K562 (cell line): ENCODE measurements at regions not wholly inside any gene's neighbourhood (a gene's known extent, or its start where the extent isn't known, plus 50 kb on each side); places are given as distances from the start of the nearest gene placed in this dataset.

Experiments used
- ATAC-seq: fragments of 200-7000 bp; cut with Tn5 transposase; 3 replicates; pipeline ENCODE4 v1.9.1; 2020; ENCODE audit warnings: moderate library complexity
- BruUV-seq: library from RNA; stranded (reverse); fragments of 400-500 nt; replicated peaks from 2 replicates; lab custom pipeline; 2021; lab: Mats Ljungman, UMichigan
- CTCF ChIA-PET: fragments of 300-600 bp; formaldehyde crosslinking; extraction: SDS; loops from one replicate; lab custom pipeline; 2021; ENCODE audit warnings: low intra/inter-chr PET ratio; lab: Yijun Ruan, JAX
- POLR2A ChIA-PET: fragments of 300-600, 350-650 bp; sonication (Branson Sonifier 250); formaldehyde crosslinking; extraction: SDS; loops from one replicate; lab custom pipeline; 2021; ENCODE audit warnings: antibody characterized with exemption, inconsistent platforms; lab: Yijun Ruan, JAX
- DNase-seq, 4 experiments: peaks; one replicate each; pipeline versions ENCODE4 v3.0.0 to v3.0.0-alpha.2; 2011 to 2018; ENCODE audit warnings: low spot score in 3 of 4, mixed read lengths in 3 of 4; ENCODE audit errors: extremely low read depth in 1 of 4
- FAIRE-seq: peaks from 2 replicates; lab custom pipeline; 2011; peaks lifted over from hg19 to GRCh38; lab: Jason Lieb, UNC
- H2AFZ ChIP-seq: 2 replicates; pipeline ENCODE4 v1.6.0; 2011; ENCODE audit warnings: low read depth, low read length, control low read depth, inconsistent platforms
- H3K27ac ChIP-seq: fragments of 200-600 bp; 3 replicates; pipeline ENCODE4 v1.8.0; 2011; ENCODE audit warnings: low read depth, mild to moderate bottlenecking, control low read depth, inconsistent platforms, low read length, moderate library complexity, mixed read lengths; ENCODE audit errors: extremely low read depth
- H3K27me3 ChIP-seq, 2 experiments: fragments of 300-600 bp in 1 of 2; 2 replicates in 1 of 2; 3 replicates in 1 of 2; pipeline versions ENCODE4 v1.6.0 to v1.8.0; 2011; ENCODE audit warnings: inconsistent platforms in 2 of 2, low read length in 2 of 2, mild to moderate bottlenecking in 1 of 2, mixed read lengths in 1 of 2, moderate library complexity in 1 of 2; ENCODE audit not compliant: control insufficient read depth in 2 of 2, insufficient read depth in 2 of 2
- H3K36me3 ChIP-seq: fragments of 300-600 bp; 3 replicates; pipeline ENCODE4 v1.8.0; 2011; ENCODE audit warnings: mild to moderate bottlenecking, low read length, inconsistent platforms; ENCODE audit not compliant: control insufficient read depth, insufficient read depth
- H3K4me1 ChIP-seq, 2 experiments: fragments of 200-600 bp in 1 of 2; replicated peaks in 1 of 2; 2 replicates in 1 of 2; 3 replicates in 1 of 2; pipeline versions ENCODE4 v1.5.1 to v1.8.0; 2011; ENCODE audit warnings: inconsistent platforms in 2 of 2, low read length in 2 of 2, mild to moderate bottlenecking in 1 of 2, mixed read lengths in 1 of 2, moderate library complexity in 1 of 2; ENCODE audit not compliant: control insufficient read depth in 2 of 2, insufficient read depth in 2 of 2
- H3K4me2 ChIP-seq: 2 replicates; pipeline ENCODE4 v1.6.1; 2011; ENCODE audit warnings: low read length, control low read depth, inconsistent platforms, mixed read lengths; ENCODE audit not compliant: insufficient read depth
- H3K4me3 ChIP-seq: fragments of 200-600 bp; sonication (generic), shearing (Covaris generic); 2 replicates; pipeline ENCODE4 v1.5.1; 2016; ENCODE audit warnings: control low read depth, inconsistent platforms
- H3K79me2 ChIP-seq: fragments of 200-600 bp; 3 replicates; pipeline ENCODE4 v1.8.0; 2011; ENCODE audit warnings: low read length, inconsistent platforms; ENCODE audit not compliant: control insufficient read depth, insufficient read depth
- H3K9ac ChIP-seq, 2 experiments: 2 replicates each; pipeline versions ENCODE4 v1.6.0 to v1.6.1; 2011; ENCODE audit warnings: low read depth in 2 of 2, low read length in 2 of 2, control low read depth in 1 of 2, inconsistent platforms in 1 of 2, mild to moderate bottlenecking in 1 of 2, mixed read lengths in 1 of 2; ENCODE audit not compliant: insufficient read depth in 1 of 2
- H3K9me1 ChIP-seq: one replicate; pipeline ENCODE4 v1.6.0; 2011; ENCODE audit warnings: inconsistent platforms, mild to moderate bottlenecking, low read length, moderate library complexity; ENCODE audit not compliant: control insufficient read depth, insufficient read depth
- H3K9me3 ChIP-seq: replicated peaks from 2 replicates; pipeline ENCODE4 v1.5.1; 2011; ENCODE audit warnings: low read depth, low read length, inconsistent platforms; ENCODE audit not compliant: control insufficient read depth, insufficient read depth
- H4K20me1 ChIP-seq: replicated peaks from 2 replicates; pipeline ENCODE4 v1.6.1; 2011; ENCODE audit warnings: low read length, inconsistent platforms, mixed read lengths; ENCODE audit not compliant: control insufficient read depth, insufficient read depth
- ETV1 ChIP-seq: fragments of 450-650 bp; conservative IDR thresholded peaks from 2 replicates; pipeline ENCODE4 v1.6.1; 2016; ENCODE audit warnings: missing genetic modification characterization, control low read depth, low read depth, missing compliant biosample characterization
- KLF6 ChIP-seq: fragments of 250-450 bp; sonication (Bioruptor Pico); IDR thresholded peaks from 2 replicates; pipeline ENCODE4 v1.4.0; 2020; ENCODE audit warnings: mild to moderate bottlenecking, moderate library complexity, borderline replicate concordance
- MEF2D ChIP-seq: conservative IDR thresholded peaks from 2 replicates; pipeline ENCODE4 v1.6.1; 2016; ENCODE audit warnings: low read depth, missing genetic modification characterization, missing compliant biosample characterization
- SMARCA5 ChIP-seq: fragments of 450-650 bp; IDR thresholded peaks from 2 replicates; pipeline ENCODE4 v1.6.1; 2016
- TOE1 ChIP-seq, 2 experiments: fragments of 450-650 bp in 1 of 2; sonication (generic) in 1 of 2; formaldehyde crosslinking in 1 of 2; IDR thresholded peaks; 2 replicates each; pipeline versions ENCODE4 v1.7.1 to v1.8.0; 2016 to 2022; ENCODE audit warnings: borderline replicate concordance in 2 of 2, mild to moderate bottlenecking in 2 of 2, antibody characterized with exemption in 1 of 2, inconsistent platforms in 1 of 2, low read depth in 1 of 2, missing genetic modification reagents in 1 of 2, moderate library complexity in 1 of 2
- WGBS: fragments of 100-300 bp; shearing (Covaris generic); methylation state at CpG from one replicate; pipeline ENCODE4 v1.1.6; 2016; ENCODE audit warnings: low coverage, mixed read lengths; ENCODE audit not compliant: insufficient coverage; ENCODE audit errors: missing lambda C conversion rate; 5-methylcytosine and 5-hydroxymethylcytosine counted together
- in situ Hi-C: fragments of 300-500 bp; cut with MboI; formaldehyde crosslinking; loops from 4 replicates; pipeline ENCODE4 v1.15.0; 2018; ENCODE audit warnings: inconsistent platforms, mixed read lengths
- intact Hi-C: fragments of 100-400 bp; cut with micrococcal nuclease; formaldehyde crosslinking; loops from 2 replicates; pipeline ENCODE4 v1.14.2; 2022
- TF ChIP-seq, protein P1 (sequence below): fragments of 200-400 bp; formaldehyde crosslinking; IDR thresholded peaks from 2 replicates; pipeline ENCODE4 v1.6.1; 2017; ENCODE audit warnings: mild to moderate bottlenecking, low read depth, low read length, moderate library complexity
- TF ChIP-seq, protein P2 (sequence below): fragments of 250-450 bp; sonication (Bioruptor Pico); IDR thresholded peaks from 2 replicates; pipeline ENCODE4 v1.4.0; 2020
- TF ChIP-seq, protein P3 (sequence below): sonication (generic); formaldehyde crosslinking; IDR thresholded peaks from 2 replicates; pipeline ENCODE4 v1.4.0; 2020; ENCODE audit warnings: mild to moderate bottlenecking, missing genetic modification reagents
- TF ChIP-seq, protein P4 (sequence below): sonication (generic); formaldehyde crosslinking; IDR thresholded peaks from 2 replicates; pipeline ENCODE4 v1.8.0; 2022; ENCODE audit warnings: mild to moderate bottlenecking, missing genetic modification reagents
- TF ChIP-seq, protein P5 (sequence below): fragments of 450-650 bp; conservative IDR thresholded peaks from 2 replicates; pipeline ENCODE4 v1.6.1; 2016; ENCODE audit warnings: missing genetic modification characterization, low read depth, mild to moderate bottlenecking, missing compliant biosample characterization, moderate library complexity

DNA sequence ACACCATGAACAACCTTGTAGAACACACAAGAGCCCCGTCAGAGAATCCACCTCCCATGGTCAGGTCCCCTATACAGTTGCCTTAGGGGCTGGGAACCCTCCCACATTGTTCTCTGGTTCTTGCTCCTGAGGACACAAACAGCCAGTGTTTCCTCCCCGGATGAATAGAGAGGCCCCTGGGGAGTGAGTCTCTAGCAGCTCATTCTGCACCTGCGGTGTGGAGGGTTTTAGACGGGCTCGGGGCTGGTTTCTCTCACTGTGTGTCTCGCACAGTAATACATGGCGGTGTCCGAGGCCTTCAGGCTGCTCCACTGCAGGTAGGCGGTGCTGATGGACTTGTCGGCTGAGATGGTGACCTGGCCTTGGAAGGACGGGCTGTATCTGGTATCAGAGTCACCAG is 1052.1 kb downstream of the TMEM121 start:
- no peak overlapping the region for H3K4me2 ChIP-seq
- BruUV-seq, result no TSS peak
- 0% methylated on average over 10 of the region's 11 CpGs for WGBS
- CTCF ChIA-PET, result no interaction called here
- intact Hi-C loops, result no loop called here
- no peak overlapping the region for H3K27ac ChIP-seq
- no peaks in the 10 kb centered on the region for H4K20me1 ChIP-seq
- no peak overlapping the region for H3K9ac ChIP-seq
- FAIRE-seq, result no peak
- in situ Hi-C loops, result no loop called here
- no peaks in the 10 kb centered on the region for H3K9me1 ChIP-seq
- no peaks in the 10 kb centered on the region for H3K79me2 ChIP-seq
- no peak for ATAC-seq
- no peaks in the 10 kb centered on the region for H3K27me3 ChIP-seq
- H2AFZ ChIP-seq, result no peak overlapping the region
- POLR2A ChIA-PET, result no interaction called here
- no peak overlapping the region for H3K4me3 ChIP-seq
- no peaks in the 10 kb centered on the region for H3K9me3 ChIP-seq
- H3K36me3 ChIP-seq, result no peaks in the 10 kb centered on the region
- no peak for DNase-seq
- no peaks in the 10 kb centered on the region; a peak in 1 of 5 replicates for H3K4me1 ChIP-seq
- TF ChIP-seq SMARCA5 (no peak), MEF2D (tag) (no peak), KLF6 (no peak), ETV1 (tag) (no peak), TOE1 (IDR thresholded peaks at IDR 0.05; ENCODE audit: borderline replicate concordance) (no peak), TOE1 (CRISPR knock-in tag; IDR thresholded peaks at IDR 0.05; ENCODE audit: borderline replicate concordance, low read depth) (no peak)
- TF ChIP-seq, protein P1, sequence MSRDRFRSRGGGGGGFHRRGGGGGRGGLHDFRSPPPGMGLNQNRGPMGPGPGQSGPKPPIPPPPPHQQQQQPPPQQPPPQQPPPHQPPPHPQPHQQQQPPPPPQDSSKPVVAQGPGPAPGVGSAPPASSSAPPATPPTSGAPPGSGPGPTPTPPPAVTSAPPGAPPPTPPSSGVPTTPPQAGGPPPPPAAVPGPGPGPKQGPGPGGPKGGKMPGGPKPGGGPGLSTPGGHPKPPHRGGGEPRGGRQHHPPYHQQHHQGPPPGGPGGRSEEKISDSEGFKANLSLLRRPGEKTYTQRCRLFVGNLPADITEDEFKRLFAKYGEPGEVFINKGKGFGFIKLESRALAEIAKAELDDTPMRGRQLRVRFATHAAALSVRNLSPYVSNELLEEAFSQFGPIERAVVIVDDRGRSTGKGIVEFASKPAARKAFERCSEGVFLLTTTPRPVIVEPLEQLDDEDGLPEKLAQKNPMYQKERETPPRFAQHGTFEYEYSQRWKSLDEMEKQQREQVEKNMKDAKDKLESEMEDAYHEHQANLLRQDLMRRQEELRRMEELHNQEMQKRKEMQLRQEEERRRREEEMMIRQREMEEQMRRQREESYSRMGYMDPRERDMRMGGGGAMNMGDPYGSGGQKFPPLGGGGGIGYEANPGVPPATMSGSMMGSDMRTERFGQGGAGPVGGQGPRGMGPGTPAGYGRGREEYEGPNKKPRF, result no peak
- TF ChIP-seq, protein P2, sequence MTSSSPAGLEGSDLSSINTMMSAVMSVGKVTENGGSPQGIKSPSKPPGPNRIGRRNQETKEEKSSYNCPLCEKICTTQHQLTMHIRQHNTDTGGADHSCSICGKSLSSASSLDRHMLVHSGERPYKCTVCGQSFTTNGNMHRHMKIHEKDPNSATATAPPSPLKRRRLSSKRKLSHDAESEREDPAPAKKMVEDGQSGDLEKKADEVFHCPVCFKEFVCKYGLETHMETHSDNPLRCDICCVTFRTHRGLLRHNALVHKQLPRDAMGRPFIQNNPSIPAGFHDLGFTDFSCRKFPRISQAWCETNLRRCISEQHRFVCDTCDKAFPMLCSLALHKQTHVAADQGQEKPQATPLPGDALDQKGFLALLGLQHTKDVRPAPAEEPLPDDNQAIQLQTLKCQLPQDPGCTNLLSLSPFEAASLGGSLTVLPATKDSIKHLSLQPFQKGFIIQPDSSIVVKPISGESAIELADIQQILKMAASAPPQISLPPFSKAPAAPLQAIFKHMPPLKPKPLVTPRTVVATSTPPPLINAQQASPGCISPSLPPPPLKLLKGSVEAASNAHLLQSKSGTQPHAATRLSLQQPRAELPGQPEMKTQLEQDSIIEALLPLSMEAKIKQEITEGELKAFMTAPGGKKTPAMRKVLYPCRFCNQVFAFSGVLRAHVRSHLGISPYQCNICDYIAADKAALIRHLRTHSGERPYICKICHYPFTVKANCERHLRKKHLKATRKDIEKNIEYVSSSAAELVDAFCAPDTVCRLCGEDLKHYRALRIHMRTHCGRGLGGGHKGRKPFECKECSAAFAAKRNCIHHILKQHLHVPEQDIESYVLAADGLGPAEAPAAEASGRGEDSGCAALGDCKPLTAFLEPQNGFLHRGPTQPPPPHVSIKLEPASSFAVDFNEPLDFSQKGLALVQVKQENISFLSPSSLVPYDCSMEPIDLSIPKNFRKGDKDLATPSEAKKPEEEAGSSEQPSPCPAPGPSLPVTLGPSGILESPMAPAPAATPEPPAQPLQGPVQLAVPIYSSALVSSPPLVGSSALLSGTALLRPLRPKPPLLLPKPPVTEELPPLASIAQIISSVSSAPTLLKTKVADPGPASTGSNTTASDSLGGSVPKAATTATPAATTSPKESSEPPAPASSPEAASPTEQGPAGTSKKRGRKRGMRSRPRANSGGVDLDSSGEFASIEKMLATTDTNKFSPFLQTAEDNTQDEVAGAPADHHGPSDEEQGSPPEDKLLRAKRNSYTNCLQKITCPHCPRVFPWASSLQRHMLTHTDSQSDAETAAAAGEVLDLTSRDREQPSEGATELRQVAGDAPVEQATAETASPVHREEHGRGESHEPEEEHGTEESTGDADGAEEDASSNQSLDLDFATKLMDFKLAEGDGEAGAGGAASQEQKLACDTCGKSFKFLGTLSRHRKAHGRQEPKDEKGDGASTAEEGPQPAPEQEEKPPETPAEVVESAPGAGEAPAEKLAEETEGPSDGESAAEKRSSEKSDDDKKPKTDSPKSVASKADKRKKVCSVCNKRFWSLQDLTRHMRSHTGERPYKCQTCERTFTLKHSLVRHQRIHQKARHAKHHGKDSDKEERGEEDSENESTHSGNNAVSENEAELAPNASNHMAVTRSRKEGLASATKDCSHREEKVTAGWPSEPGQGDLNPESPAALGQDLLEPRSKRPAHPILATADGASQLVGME (CRISPR knock-in tag), result no peak
- TF ChIP-seq, protein P3, sequence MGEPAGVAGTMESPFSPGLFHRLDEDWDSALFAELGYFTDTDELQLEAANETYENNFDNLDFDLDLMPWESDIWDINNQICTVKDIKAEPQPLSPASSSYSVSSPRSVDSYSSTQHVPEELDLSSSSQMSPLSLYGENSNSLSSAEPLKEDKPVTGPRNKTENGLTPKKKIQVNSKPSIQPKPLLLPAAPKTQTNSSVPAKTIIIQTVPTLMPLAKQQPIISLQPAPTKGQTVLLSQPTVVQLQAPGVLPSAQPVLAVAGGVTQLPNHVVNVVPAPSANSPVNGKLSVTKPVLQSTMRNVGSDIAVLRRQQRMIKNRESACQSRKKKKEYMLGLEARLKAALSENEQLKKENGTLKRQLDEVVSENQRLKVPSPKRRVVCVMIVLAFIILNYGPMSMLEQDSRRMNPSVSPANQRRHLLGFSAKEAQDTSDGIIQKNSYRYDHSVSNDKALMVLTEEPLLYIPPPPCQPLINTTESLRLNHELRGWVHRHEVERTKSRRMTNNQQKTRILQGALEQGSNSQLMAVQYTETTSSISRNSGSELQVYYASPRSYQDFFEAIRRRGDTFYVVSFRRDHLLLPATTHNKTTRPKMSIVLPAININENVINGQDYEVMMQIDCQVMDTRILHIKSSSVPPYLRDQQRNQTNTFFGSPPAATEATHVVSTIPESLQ (CRISPR knock-in tag), result no peak
- TF ChIP-seq, protein P4, sequence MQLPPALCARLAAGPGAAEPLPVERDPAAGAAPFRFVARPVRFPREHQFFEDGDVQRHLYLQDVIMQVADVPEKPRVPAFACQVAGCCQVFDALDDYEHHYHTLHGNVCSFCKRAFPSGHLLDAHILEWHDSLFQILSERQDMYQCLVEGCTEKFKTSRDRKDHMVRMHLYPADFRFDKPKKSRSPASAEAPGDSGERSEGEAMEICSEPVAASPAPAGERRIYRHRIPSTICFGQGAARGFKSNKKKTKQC (CRISPR knock-in tag), result no peak
- TF ChIP-seq, protein P5, sequence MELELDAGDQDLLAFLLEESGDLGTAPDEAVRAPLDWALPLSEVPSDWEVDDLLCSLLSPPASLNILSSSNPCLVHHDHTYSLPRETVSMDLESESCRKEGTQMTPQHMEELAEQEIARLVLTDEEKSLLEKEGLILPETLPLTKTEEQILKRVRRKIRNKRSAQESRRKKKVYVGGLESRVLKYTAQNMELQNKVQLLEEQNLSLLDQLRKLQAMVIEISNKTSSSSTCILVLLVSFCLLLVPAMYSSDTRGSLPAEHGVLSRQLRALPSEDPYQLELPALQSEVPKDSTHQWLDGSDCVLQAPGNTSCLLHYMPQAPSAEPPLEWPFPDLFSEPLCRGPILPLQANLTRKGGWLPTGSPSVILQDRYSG (tag), result no peak
